HG03108 (cell line): ENCODE measurements at regions not wholly inside any gene's neighbourhood (a gene's known extent, or its start where the extent isn't known, plus 50 kb on each side); places are given as distances from the start of the nearest gene placed in this dataset.

ENCODE experiments used
- ATAC-seq: cut with Tn5 transposase; IDR thresholded peaks from one replicate; pipeline ENCODE4 v1.9.1; 2021; ENCODE audit warnings: moderate library complexity; ENCODE audit not compliant: unreplicated experiment

- ATAC-seq, result no peak
Observed at GRCh38 chr10:111200505-111201186, 123.8 kb downstream of the ADRA2A start.

- ATAC-seq, result no peak
Observed at GRCh38 chr10:111203615-111204014, 126.8 kb downstream of the ADRA2A start.

GRCh38 chr10:111204838-111205237 is 128.0 kb downstream of the ADRA2A start:
- ATAC-seq, result no peak

GRCh38 chr10:111206521-111206920 is 129.7 kb downstream of the ADRA2A start:
- no peak for ATAC-seq

GRCh38 chr10:111207500-111207899 is 130.7 kb downstream of the ADRA2A start:
- ATAC-seq, result no peak

- no peak for ATAC-seq
Observed at GRCh38 chr10:111208951-111209350, 132.1 kb downstream of the ADRA2A start.

GRCh38 chr10:111209692-111210091 is 132.9 kb downstream of the ADRA2A start:
- ATAC-seq, result no peak

GRCh38 chr10:111211241-111211640 is 134.4 kb downstream of the ADRA2A start:
- ATAC-seq, result no peak

GRCh38 chr10:111211706-111212105 is 134.9 kb downstream of the ADRA2A start:
- ATAC-seq, result no peak

GRCh38 chr10:111221682-111222480 is 145.1 kb downstream of the ADRA2A start:
- no peak for ATAC-seq

- ATAC-seq, result no peak
Observed at GRCh38 chr10:111222961-111223360, 146.1 kb downstream of the ADRA2A start.

GRCh38 chr10:111231779-111232178 is 154.9 kb downstream of the ADRA2A start:
- no peak for ATAC-seq

GRCh38 chr10:111233439-111233838 is 156.6 kb downstream of the ADRA2A start:
- no peak for ATAC-seq

GRCh38 chr10:111234234-111234913 is 157.5 kb downstream of the ADRA2A start:
- no peak for ATAC-seq

- no peak for ATAC-seq
Observed at GRCh38 chr10:111234914-111235302, 158.1 kb downstream of the ADRA2A start.

GRCh38 chr10:111240348-111240747 is 163.5 kb downstream of the ADRA2A start:
- no peak for ATAC-seq

- no peak for ATAC-seq
Observed at GRCh38 chr10:111243126-111243525, 166.3 kb downstream of the ADRA2A start.

GRCh38 chr10:111246136-111246535 is 169.3 kb downstream of the ADRA2A start:
- ATAC-seq, result no peak

GRCh38 chr10:111246814-111247452 is 170.1 kb downstream of the ADRA2A start:
- no peak for ATAC-seq

- ATAC-seq, result no peak
Observed at GRCh38 chr10:111247781-111248389, 171.1 kb downstream of the ADRA2A start.

- no peak for ATAC-seq
Observed at GRCh38 chr10:111249925-111250324, 173.1 kb downstream of the ADRA2A start.
